Uterus (tissue), 2 donors: ENCODE measurements at regions not wholly inside any gene's neighbourhood (a gene's known extent, or its start where the extent isn't known, plus 50 kb on each side); places are given as distances from the start of the nearest gene placed in this dataset.

Experiments used
- CTCF ChIP-seq, 4 experiments: fragments of 200-600 bp in 2 of 4; fragments of 450-650 bp in 2 of 4; sonication (generic) in 2 of 4; IDR thresholded peaks; one replicate each; pipeline ENCODE4 v1.5.1; 2016 to 2019; ENCODE audit warnings: antibody characterized with exemption in 4 of 4, mild to moderate bottlenecking in 2 of 4, moderate library complexity in 1 of 4
- POLR2A ChIP-seq, 2 donors: fragments of 450-650 bp; IDR thresholded peaks; one replicate each; pipeline ENCODE4 v1.6.1; 2016; ENCODE audit warnings: antibody characterized with exemption in 2 of 2, mild to moderate bottlenecking in 1 of 2, moderate library complexity in 1 of 2

- TF ChIP-seq CTCF (IDR thresholded peaks at IDR 0.05), result no peak
- TF ChIP-seq POLR2A (IDR thresholded peaks at IDR 0.05), result no peak
Observed at GRCh38 chr4:53924333-53925049, 139.9 kb downstream of the CHIC2 start.
